Suprapubic skin (tissue), 4 donors: ENCODE measurements at regions not wholly inside any gene's neighbourhood (a gene's known extent, or its start where the extent isn't known, plus 50 kb on each side); places are given as distances from the start of the nearest gene placed in this dataset.

ENCODE experiments used
- POLR2A ChIP-seq, 2 donors: fragments of 450-650 bp; IDR thresholded peaks; one replicate each; pipeline ENCODE4 v1.6.1; 2017; ENCODE audit warnings: antibody characterized with exemption in 2 of 2, mild to moderate bottlenecking in 2 of 2, moderate library complexity in 2 of 2
- POLR2AphosphoS5 ChIP-seq, 3 donors: sonication (generic); formaldehyde crosslinking; IDR thresholded peaks; one replicate each; pipeline ENCODE4 v1.6.1; 2017; ENCODE audit warnings: antibody characterized with exemption in 3 of 3
- TF ChIP-seq, protein P1 (sequence below), 2 donors: fragments of 200-600 bp in 1 of 2; fragments of 450-650 bp in 1 of 2; sonication (generic) in 1 of 2; IDR thresholded peaks; one replicate each; pipeline ENCODE4 v1.5.1; 2016 to 2019; ENCODE audit warnings: antibody characterized with exemption in 2 of 2, mild to moderate bottlenecking in 1 of 2, moderate library complexity in 1 of 2

DNA sequence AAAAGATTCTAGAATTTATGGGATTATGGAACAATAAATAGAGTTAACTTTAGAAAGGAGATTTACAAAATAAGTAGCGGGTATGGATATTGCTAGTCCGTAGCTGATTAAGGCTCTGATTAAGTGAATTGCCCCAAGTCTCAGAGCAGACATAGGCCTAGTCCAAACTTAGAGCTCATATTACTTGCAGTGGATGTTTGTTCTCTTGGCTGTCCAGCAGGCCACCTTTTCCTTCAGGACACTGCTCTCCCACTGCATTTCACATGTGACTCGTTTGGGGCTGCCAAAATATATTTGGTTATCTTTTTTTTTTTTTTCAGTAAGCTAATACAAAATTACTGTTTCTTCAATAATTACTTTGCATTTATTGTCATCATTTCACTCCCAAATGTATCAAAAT is 76.6 kb downstream of the ARRDC3 start:
- TF ChIP-seq, protein P1, sequence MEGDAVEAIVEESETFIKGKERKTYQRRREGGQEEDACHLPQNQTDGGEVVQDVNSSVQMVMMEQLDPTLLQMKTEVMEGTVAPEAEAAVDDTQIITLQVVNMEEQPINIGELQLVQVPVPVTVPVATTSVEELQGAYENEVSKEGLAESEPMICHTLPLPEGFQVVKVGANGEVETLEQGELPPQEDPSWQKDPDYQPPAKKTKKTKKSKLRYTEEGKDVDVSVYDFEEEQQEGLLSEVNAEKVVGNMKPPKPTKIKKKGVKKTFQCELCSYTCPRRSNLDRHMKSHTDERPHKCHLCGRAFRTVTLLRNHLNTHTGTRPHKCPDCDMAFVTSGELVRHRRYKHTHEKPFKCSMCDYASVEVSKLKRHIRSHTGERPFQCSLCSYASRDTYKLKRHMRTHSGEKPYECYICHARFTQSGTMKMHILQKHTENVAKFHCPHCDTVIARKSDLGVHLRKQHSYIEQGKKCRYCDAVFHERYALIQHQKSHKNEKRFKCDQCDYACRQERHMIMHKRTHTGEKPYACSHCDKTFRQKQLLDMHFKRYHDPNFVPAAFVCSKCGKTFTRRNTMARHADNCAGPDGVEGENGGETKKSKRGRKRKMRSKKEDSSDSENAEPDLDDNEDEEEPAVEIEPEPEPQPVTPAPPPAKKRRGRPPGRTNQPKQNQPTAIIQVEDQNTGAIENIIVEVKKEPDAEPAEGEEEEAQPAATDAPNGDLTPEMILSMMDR (IDR thresholded peaks at IDR 0.05): no peak
- TF ChIP-seq POLR2A (IDR thresholded peaks at IDR 0.05) (no peak), POLR2AphosphoS5 (IDR thresholded peaks at IDR 0.05) (no peak)
